IMR-90 (cell line): ENCODE measurements at regions not wholly inside any gene's neighbourhood (a gene's known extent, or its start where the extent isn't known, plus 50 kb on each side); places are given as distances from the start of the nearest gene placed in this dataset.

Source experiments
- ATAC-seq: fragments of 200-7000 bp; cut with Tn5 transposase; 2 replicates; pipeline ENCODE4 v1.9.1; 2020; ENCODE audit warnings: low read depth, mild to moderate bottlenecking, moderate library complexity
- BruUV-seq: library from RNA; stranded (reverse); fragments of 400-500 nt; replicated peaks from 2 replicates; lab custom pipeline; 2021; lab: Mats Ljungman, UMichigan
- CTCF ChIA-PET: fragments of 300-600 bp; formaldehyde crosslinking; extraction: SDS; loops from one replicate; lab custom pipeline; 2021; ENCODE audit warnings: antibody characterized with exemption; lab: Yijun Ruan, JAX
- POLR2A ChIA-PET: fragments of 300-600 bp; sonication (Branson Sonifier 250); formaldehyde crosslinking; loops from one replicate; lab custom pipeline; 2022; ENCODE audit warnings: antibody characterized with exemption; ENCODE audit not compliant: unreplicated experiment; lab: Charles Lee
- DNase-seq: peaks from one replicate; pipeline ENCODE4 v3.0.0; 2013
- H2AFZ ChIP-seq: replicated peaks from 2 replicates; pipeline ENCODE3; 2013; ENCODE audit warnings: low read length, mild to moderate bottlenecking; ENCODE audit not compliant: poor library complexity
- H2AK5ac ChIP-seq: 2 replicates; pipeline ENCODE4 v1.6.1; 2013; ENCODE audit warnings: low read depth, low read length, inconsistent platforms
- H2AK9ac ChIP-seq: replicated peaks from 2 replicates; pipeline ENCODE3; 2013; ENCODE audit warnings: mild to moderate bottlenecking, low read depth, low read length, moderate library complexity; ENCODE audit not compliant: poor library complexity
- H2BK120ac ChIP-seq: 2 replicates; pipeline ENCODE4 v1.6.1; 2013; ENCODE audit warnings: low read depth, low read length, inconsistent platforms
- H2BK15ac ChIP-seq: 3 replicates; pipeline ENCODE4 v1.6.1; 2013; ENCODE audit warnings: low read depth, low read length, inconsistent platforms
- H2BK20ac ChIP-seq: 2 replicates; pipeline ENCODE4 v1.6.1; 2013; ENCODE audit warnings: low read depth, mild to moderate bottlenecking, inconsistent platforms, low read length, moderate library complexity
- H2BK5ac ChIP-seq: 2 replicates; pipeline ENCODE4 v1.6.1; 2013; ENCODE audit warnings: mild to moderate bottlenecking, low read depth, low read length, inconsistent platforms; ENCODE audit not compliant: poor library complexity, severe bottlenecking
- H3K14ac ChIP-seq: replicated peaks from 2 replicates; pipeline ENCODE4 v1.6.1; 2013; ENCODE audit warnings: low read depth, low read length, inconsistent platforms
- H3K18ac ChIP-seq: 2 replicates; pipeline ENCODE4 v1.6.1; 2013; ENCODE audit warnings: low read depth, low read length, control low read depth
- H3K23ac ChIP-seq: 2 replicates; pipeline ENCODE4 v1.6.1; 2013; ENCODE audit warnings: low read depth, low read length, inconsistent platforms
- H3K27ac ChIP-seq: 2 replicates; pipeline ENCODE4 v1.5.1; 2013; ENCODE audit warnings: mild to moderate bottlenecking, control low read depth, low read length; ENCODE audit not compliant: insufficient read depth
- H3K27me3 ChIP-seq: 2 replicates; pipeline ENCODE4 v1.6.1; 2013; ENCODE audit warnings: low read length; ENCODE audit not compliant: control insufficient read depth, insufficient read depth
- H3K36me3 ChIP-seq: 2 replicates; pipeline ENCODE4 v1.6.1; 2013; ENCODE audit warnings: low read length, mixed read lengths; ENCODE audit not compliant: control insufficient read depth, insufficient read depth
- H3K4ac ChIP-seq: 2 replicates; pipeline ENCODE4 v1.6.1; 2013; ENCODE audit warnings: low read depth, low read length, inconsistent platforms
- H3K4me1 ChIP-seq: 2 replicates; pipeline ENCODE4 v1.6.1; 2013; ENCODE audit warnings: low read length, mixed read lengths; ENCODE audit not compliant: control insufficient read depth, insufficient read depth
- H3K4me2 ChIP-seq: 2 replicates; pipeline ENCODE4 v1.6.1; 2013; ENCODE audit warnings: low read depth, mild to moderate bottlenecking, control low read depth, low read length, moderate library complexity
- H3K4me3 ChIP-seq: 2 replicates; pipeline ENCODE4 v1.5.1; 2013; ENCODE audit warnings: low read depth, mild to moderate bottlenecking, control low read depth, low read length, moderate library complexity; ENCODE audit not compliant: insufficient read depth
- H3K56ac ChIP-seq: 2 replicates; pipeline ENCODE4 v1.6.1; 2013; ENCODE audit warnings: low read length, inconsistent platforms; ENCODE audit not compliant: insufficient read depth; ENCODE audit errors: extremely low read depth
- H3K79me1 ChIP-seq, 2 experiments: 2 replicates each; pipeline ENCODE4 v1.6.1; 2013; ENCODE audit warnings: low read length in 2 of 2, inconsistent platforms in 1 of 2, low read depth in 1 of 2
- H3K9ac ChIP-seq: 2 replicates; pipeline ENCODE4 v1.6.1; 2013; ENCODE audit warnings: low read depth, low read length, control low read depth
- H3K9me1 ChIP-seq: 2 replicates; pipeline ENCODE4 v1.6.1; 2013; ENCODE audit warnings: low read length, inconsistent platforms; ENCODE audit not compliant: insufficient read depth
- H3K9me3 ChIP-seq: 2 replicates; pipeline ENCODE4 v1.6.1; 2013; ENCODE audit warnings: low read length; ENCODE audit not compliant: control insufficient read depth, insufficient read depth
- H4K20me1 ChIP-seq: 2 replicates; pipeline ENCODE4 v1.6.1; 2013; ENCODE audit warnings: low read length, inconsistent platforms; ENCODE audit not compliant: insufficient read depth
- H4K5ac ChIP-seq: 2 replicates; pipeline ENCODE4 v1.6.1; 2013; ENCODE audit warnings: mild to moderate bottlenecking, low read depth, low read length, control low read depth
- H4K8ac ChIP-seq, 2 experiments: 2 replicates each; pipeline ENCODE4 v1.6.1; 2013; ENCODE audit warnings: low read depth in 2 of 2, low read length in 2 of 2, control low read depth in 1 of 2, inconsistent platforms in 1 of 2
- H4K91ac ChIP-seq: 2 replicates; pipeline ENCODE4 v1.6.1; 2013; ENCODE audit warnings: low read depth, low read length, inconsistent platforms; ENCODE audit not compliant: insufficient read depth
- CHD1 ChIP-seq: IDR thresholded peaks from 2 replicates; pipeline ENCODE4 v1.6.1; 2012; ENCODE audit warnings: low read depth, low read length, improper control_type of control experiment
- ELK1 ChIP-seq: fragments of 150-350 bp; IDR thresholded peaks from 2 replicates; pipeline ENCODE4 v1.6.1; 2016; ENCODE audit warnings: low read depth, mild to moderate bottlenecking, low read length, moderate library complexity, borderline replicate concordance
- POLR2A ChIP-seq: IDR thresholded peaks from 2 replicates; pipeline ENCODE4 v1.6.1; 2012; ENCODE audit warnings: mild to moderate bottlenecking, low read depth, low read length
- WGBS, 2 experiments: methylation state at CpG; one replicate each; pipeline versions ENCODE4 v1.1.5 to v1.1.7; 2013; ENCODE audit warnings: missing lambda C conversion rate in 2 of 2; ENCODE audit not compliant: insufficient read length in 1 of 2; ENCODE audit errors: extremely low coverage in 2 of 2; 5-methylcytosine and 5-hydroxymethylcytosine counted together
- dilution Hi-C: fragments of 300-500 bp; cut with HindIII; formaldehyde crosslinking; loops from one replicate; pipeline ENCODE4 v1.14.3; 2018; ENCODE audit warnings: low sequenced_read_pairs; ENCODE audit not compliant: unreplicated experiment
- in situ Hi-C: fragments of 300-500 bp; cut with MboI; formaldehyde crosslinking; loops from 3 replicates; pipeline ENCODE4 v1.14.3; 2019; ENCODE audit warnings: low sequenced_read_pairs, inconsistent platforms, mixed read lengths
- intact Hi-C: fragments of 100-400 bp; cut with micrococcal nuclease; formaldehyde crosslinking; loops from 2 replicates; pipeline ENCODE4 v1.10.0; 2022
- TF ChIP-seq, protein P1 (sequence below): fragments of 150-350 bp; IDR thresholded peaks from 2 replicates; pipeline ENCODE4 v1.6.1; 2017; ENCODE audit warnings: mild to moderate bottlenecking, antibody characterized with exemption, low read length, low read depth

GRCh38 chr9:14441115-14441514, 127.2 kb upstream of the NFIB start:
- intact Hi-C loops (loop anchor here (5.0 kb wide), 1 partner anchor 326 kb away; no protein-coding TSS in a partner anchor), in situ Hi-C loops (loop anchor here (25.0 kb wide), 1 partner anchor 1404 kb away; no protein-coding TSS in a partner anchor), dilution Hi-C loops (loop anchor here (25.0 kb wide), 1 partner anchor 1004 kb away; no protein-coding TSS in a partner anchor)
- Histone ChIP-seq H3K18ac (no peak overlapping the region), H3K4ac (no peak overlapping the region), H3K9ac (no peak overlapping the region), H3K9me3 (no peaks in the 10 kb centered on the region), H2BK120ac (no peak overlapping the region), H4K8ac (no peak overlapping the region), H2BK5ac (no peak overlapping the region), H3K9me1 (no peaks in the 10 kb centered on the region), H3K4me1 (peaks cover 7% of the 10 kb centered on the region; the same call in 1 of the 2 replicates), H3K4me2 (no peak overlapping the region), H2AK9ac (no peak overlapping the region), H2BK20ac (no peak overlapping the region), H3K27ac (no peak overlapping the region), H3K23ac (no peak overlapping the region), H3K36me3 (no peaks in the 10 kb centered on the region), H2AK5ac (no peak overlapping the region), H3K14ac (no peak overlapping the region), H2BK15ac (no peak overlapping the region), H2AFZ (no peak overlapping the region), H3K79me1 (no peaks in the 10 kb centered on the region), H4K91ac (no peak overlapping the region), H4K20me1 (no peaks in the 10 kb centered on the region), H4K5ac (no peak overlapping the region), H3K56ac (no peak overlapping the region), H3K27me3 (peaks cover 16% of the 10 kb centered on the region), H3K4me3 (no peak overlapping the region)
- DNase-seq: no peak
- no TSS peak for BruUV-seq
- ChIA-PET POLR2A (interaction anchor here (0.6 kb wide), 2 partner anchors 276 to 1005 kb away, joined by 4 to 6 read pairs; no protein-coding TSS in a partner anchor), CTCF (no interaction called here)
- no CpG with 5 or more reads among the region's 8 CpGs for WGBS, 2 experiments
- no peak for TF ChIP-seq ELK1
- TF ChIP-seq, protein P1, sequence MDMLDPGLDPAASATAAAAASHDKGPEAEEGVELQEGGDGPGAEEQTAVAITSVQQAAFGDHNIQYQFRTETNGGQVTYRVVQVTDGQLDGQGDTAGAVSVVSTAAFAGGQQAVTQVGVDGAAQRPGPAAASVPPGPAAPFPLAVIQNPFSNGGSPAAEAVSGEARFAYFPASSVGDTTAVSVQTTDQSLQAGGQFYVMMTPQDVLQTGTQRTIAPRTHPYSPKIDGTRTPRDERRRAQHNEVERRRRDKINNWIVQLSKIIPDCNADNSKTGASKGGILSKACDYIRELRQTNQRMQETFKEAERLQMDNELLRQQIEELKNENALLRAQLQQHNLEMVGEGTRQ: no peak
- TF ChIP-seq CHD1: no peak
- no peak for TF ChIP-seq POLR2A
- ATAC-seq: no peak
